GM20000 (cell line): ENCODE measurements at regions not wholly inside any gene's neighbourhood (a gene's known extent, or its start where the extent isn't known, plus 50 kb on each side); places are given as distances from the start of the nearest gene placed in this dataset.

ENCODE experiments used
- DNase-seq: peaks from one replicate; pipeline ENCODE4 v3.0.0; 2012; ENCODE audit warnings: low spot score
- CTCF ChIP-seq: IDR thresholded peaks from 2 replicates; pipeline ENCODE4 v1.5.1; 2012; ENCODE audit warnings: mild to moderate bottlenecking, control low read depth; ENCODE audit errors: extremely low read depth, missing control alignments

- DNase-seq: no peak
- no peak for TF ChIP-seq CTCF
Measured at GRCh38 chr11:97149741-97150140, 759.9 kb downstream of the JRKL start.

- TF ChIP-seq CTCF: no peak
- DNase-seq: no peak
Measured at GRCh38 chr11:97157221-97157740, 767.5 kb downstream of the JRKL start.

GRCh38 chr11:97158243-97158642 is 768.4 kb downstream of the JRKL start:
- DNase-seq: no peak

GRCh38 chr11:97163631-97164191 is 773.9 kb downstream of the JRKL start:
- no peak for DNase-seq
- TF ChIP-seq CTCF: no peak

More at GRCh38 chr11:97158243-97158642, 768.4 kb downstream of the JRKL start:
- no peak for TF ChIP-seq CTCF

- DNase-seq: no peak
- TF ChIP-seq CTCF: no peak
Measured at GRCh38 chr11:97201743-97202612, 812.2 kb downstream of the JRKL start.

GRCh38 chr11:97202613-97203292 is 812.9 kb downstream of the JRKL start:
- TF ChIP-seq CTCF: no peak
- DNase-seq: no peak

GRCh38 chr11:97218011-97218410 is 828.2 kb downstream of the JRKL start:
- no peak for DNase-seq
- no peak for TF ChIP-seq CTCF
